ENCODE measurements at regions not wholly inside any gene's neighbourhood (a gene's known extent, or its start where the extent isn't known, plus 50 kb on each side); places are given as distances from the start of the nearest gene placed in this dataset.

GRCh38 chr17:55584861-55585260, 73.6 kb upstream of the SMIM36 start:
- no peak for TF ChIP-seq POLR2A (IDR thresholded peaks at IDR 0.05)
- TF ChIP-seq, protein P1, sequence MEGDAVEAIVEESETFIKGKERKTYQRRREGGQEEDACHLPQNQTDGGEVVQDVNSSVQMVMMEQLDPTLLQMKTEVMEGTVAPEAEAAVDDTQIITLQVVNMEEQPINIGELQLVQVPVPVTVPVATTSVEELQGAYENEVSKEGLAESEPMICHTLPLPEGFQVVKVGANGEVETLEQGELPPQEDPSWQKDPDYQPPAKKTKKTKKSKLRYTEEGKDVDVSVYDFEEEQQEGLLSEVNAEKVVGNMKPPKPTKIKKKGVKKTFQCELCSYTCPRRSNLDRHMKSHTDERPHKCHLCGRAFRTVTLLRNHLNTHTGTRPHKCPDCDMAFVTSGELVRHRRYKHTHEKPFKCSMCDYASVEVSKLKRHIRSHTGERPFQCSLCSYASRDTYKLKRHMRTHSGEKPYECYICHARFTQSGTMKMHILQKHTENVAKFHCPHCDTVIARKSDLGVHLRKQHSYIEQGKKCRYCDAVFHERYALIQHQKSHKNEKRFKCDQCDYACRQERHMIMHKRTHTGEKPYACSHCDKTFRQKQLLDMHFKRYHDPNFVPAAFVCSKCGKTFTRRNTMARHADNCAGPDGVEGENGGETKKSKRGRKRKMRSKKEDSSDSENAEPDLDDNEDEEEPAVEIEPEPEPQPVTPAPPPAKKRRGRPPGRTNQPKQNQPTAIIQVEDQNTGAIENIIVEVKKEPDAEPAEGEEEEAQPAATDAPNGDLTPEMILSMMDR (IDR thresholded peaks at IDR 0.05), result no peak

All from vagina (tissue), 2 donors.